Activated naive CD8-positive, alpha-beta T cell treated with anti-CD3 and anti-CD28 coated beads for 36 hours (primary cell): ENCODE measurements at regions not wholly inside any gene's neighbourhood (a gene's known extent, or its start where the extent isn't known, plus 50 kb on each side); places are given as distances from the start of the nearest gene placed in this dataset.

ENCODE experiments used
- DNase-seq: peaks from one replicate; pipeline ENCODE4 v3.0.0; 2021
- H3K27ac Mint-ChIP-seq: one replicate; pipeline ENCODE4 v1.8.0; 2022; ENCODE audit warnings: mild to moderate bottlenecking, moderate library complexity, mixed read lengths
- H3K27me3 Mint-ChIP-seq: one replicate; pipeline ENCODE4 v1.8.0; 2022; ENCODE audit warnings: mild to moderate bottlenecking, mixed read lengths
- H3K36me3 Mint-ChIP-seq: one replicate; pipeline ENCODE4 v1.8.0; 2021; ENCODE audit warnings: mild to moderate bottlenecking, mixed read lengths
- H3K4me1 Mint-ChIP-seq: one replicate; pipeline ENCODE4 v1.8.0; 2021; ENCODE audit warnings: mixed read lengths
- H3K4me3 Mint-ChIP-seq: one replicate; pipeline ENCODE4 v1.8.0; 2022; ENCODE audit warnings: mild to moderate bottlenecking, moderate library complexity, mixed read lengths
- H3K9me3 Mint-ChIP-seq: one replicate; pipeline ENCODE4 v1.8.0; 2022; ENCODE audit warnings: mixed read lengths

DNA sequence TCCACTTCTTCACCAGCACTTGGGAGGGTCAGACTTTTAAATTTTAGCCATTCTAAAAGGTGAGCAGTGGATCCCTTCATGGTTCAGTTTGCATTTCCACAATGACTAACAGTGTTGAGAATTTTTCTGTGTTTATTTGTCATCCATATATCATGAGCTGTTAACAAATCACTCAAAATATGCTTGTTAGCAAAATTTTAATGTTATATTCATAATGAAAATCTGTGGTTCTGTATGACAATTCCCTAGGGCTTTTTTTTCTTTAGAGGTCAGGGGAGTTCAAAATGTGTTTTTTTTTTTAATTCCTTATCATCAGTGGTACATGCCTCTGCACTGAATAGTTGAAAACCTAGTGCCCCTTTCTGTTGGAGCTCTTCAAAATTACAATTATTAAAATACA is 682.2 kb upstream of the ADGRL2 start:
- Mint-ChIP-seq H3K36me3 (no peaks in the 10 kb centered on the region), H3K27ac (no peak overlapping the region), H3K4me1 (no peaks in the 10 kb centered on the region), H3K27me3 (no peaks in the 10 kb centered on the region), H3K9me3 (no peaks in the 10 kb centered on the region), H3K4me3 (no peak overlapping the region)
- no peak for DNase-seq

DNA sequence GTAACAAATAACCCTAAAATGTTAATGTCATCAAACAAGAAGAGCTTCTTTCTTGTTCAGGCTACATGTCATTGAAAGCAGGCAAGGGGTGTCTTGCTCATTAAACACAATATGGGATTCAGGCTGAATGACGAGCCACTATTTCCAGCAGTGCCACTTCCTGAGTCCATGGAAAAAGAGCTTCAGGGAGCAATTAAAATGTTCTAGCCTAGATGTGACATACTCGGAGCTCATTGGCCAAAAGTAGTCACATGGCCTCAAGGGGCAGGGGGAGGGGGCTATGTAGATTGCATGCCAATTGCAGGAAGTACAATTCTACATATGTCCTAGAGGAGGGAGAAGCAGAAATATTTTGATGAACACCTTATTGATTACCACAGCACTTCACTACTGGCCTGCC is 685.3 kb upstream of the ADGRL2 start:
- Mint-ChIP-seq H3K9me3 (no peaks in the 10 kb centered on the region), H3K4me3 (no peak overlapping the region), H3K27ac (no peak overlapping the region), H3K27me3 (no peaks in the 10 kb centered on the region), H3K36me3 (no peaks in the 10 kb centered on the region), H3K4me1 (no peaks in the 10 kb centered on the region)
- no peak for DNase-seq

DNA sequence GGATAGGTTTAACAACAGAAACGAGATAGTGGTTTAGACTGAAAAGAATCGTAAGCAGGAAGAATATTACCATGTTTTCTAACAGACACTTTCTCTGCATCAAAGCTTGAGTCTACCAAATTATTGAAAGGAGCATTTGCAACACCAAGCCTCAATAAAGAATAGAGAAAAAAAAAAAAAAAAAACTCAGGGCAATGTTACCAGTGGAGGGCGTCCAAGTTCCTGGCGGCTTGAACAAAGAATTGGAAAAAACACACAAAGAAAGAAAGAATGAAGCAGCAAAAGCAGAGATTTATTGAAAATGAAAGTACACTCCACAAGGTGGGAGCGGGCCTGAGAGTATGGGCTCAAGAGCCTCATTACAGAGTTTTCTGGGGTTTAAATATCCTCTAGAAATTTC is 686.5 kb upstream of the ADGRL2 start:
- H3K9me3 Mint-ChIP-seq: no peaks in the 10 kb centered on the region
- DNase-seq: no peak
- no peaks in the 10 kb centered on the region for H3K36me3 Mint-ChIP-seq
- H3K4me1 Mint-ChIP-seq: no peaks in the 10 kb centered on the region
- H3K27me3 Mint-ChIP-seq: no peaks in the 10 kb centered on the region
- no peak overlapping the region for H3K27ac Mint-ChIP-seq
- no peak overlapping the region for H3K4me3 Mint-ChIP-seq

DNA sequence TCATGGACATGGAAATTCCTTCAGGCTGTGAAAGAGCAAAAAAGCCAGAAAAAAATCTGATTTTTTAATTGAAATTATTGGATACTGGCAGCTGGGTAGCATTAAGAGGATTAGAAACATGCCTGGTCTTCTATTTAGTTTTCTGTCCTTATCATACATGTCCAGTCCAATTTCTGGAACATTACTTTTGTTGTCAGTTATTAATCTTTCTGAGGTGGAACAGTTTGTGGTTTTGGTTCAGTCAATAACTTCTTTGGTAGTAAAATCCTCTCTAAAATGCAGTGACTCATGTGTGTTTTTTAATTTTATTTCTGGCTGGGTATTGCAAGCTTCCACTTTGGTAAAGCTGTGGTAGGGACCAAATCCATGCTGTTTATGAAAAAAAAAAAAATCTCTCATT is 687.0 kb upstream of the ADGRL2 start:
- H3K36me3 Mint-ChIP-seq: no peaks in the 10 kb centered on the region
- H3K9me3 Mint-ChIP-seq: no peaks in the 10 kb centered on the region
- no peaks in the 10 kb centered on the region for H3K27me3 Mint-ChIP-seq
- no peak overlapping the region for H3K27ac Mint-ChIP-seq
- DNase-seq: no peak
- no peaks in the 10 kb centered on the region for H3K4me1 Mint-ChIP-seq
- no peak overlapping the region for H3K4me3 Mint-ChIP-seq

DNA sequence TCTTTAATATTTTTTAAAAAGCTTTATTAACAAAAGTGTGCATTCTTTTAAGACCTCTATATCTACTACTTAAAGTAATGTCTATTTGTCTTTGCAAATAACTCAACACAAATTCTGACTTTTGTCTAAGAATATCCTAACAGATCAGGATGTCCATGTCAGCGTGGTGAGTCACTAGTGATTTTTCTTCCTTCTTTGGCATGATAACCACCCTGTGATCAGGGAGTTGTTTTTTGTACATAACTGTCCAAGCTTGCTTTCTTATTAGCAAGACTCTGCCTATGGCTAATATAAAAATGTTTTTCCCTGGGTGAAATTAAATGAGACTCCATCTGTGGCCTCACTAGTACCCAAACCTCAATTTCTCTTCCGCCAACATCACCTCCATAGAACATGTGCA is 688.9 kb upstream of the ADGRL2 start:
- H3K9me3 Mint-ChIP-seq: no peaks in the 10 kb centered on the region
- H3K27me3 Mint-ChIP-seq: no peaks in the 10 kb centered on the region
- DNase-seq: no peak
- no peaks in the 10 kb centered on the region for H3K36me3 Mint-ChIP-seq
- H3K4me3 Mint-ChIP-seq: no peak overlapping the region
- no peaks in the 10 kb centered on the region for H3K4me1 Mint-ChIP-seq
- H3K27ac Mint-ChIP-seq: no peak overlapping the region

DNA sequence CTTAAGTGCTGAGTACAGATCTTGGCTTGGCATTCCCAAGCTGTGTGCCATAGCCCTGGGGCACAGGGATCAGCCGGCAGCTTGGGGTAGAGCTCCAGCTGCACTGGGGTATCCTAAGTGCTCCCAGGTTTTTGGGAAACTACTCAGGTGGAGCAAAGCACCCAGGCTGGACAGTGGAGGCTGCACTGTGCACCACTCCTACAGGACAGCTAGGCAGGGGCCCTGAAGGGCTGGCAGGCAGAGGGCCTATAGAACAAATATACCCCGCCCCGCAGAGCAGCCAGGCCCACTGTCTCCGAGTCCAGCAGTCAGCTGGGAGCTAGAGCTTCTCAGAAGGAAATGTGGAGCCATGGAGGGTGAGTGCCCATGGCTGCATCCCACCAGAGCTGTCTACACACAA is 691.7 kb upstream of the ADGRL2 start:
- H3K27ac Mint-ChIP-seq: no peak overlapping the region
- H3K36me3 Mint-ChIP-seq: no peaks in the 10 kb centered on the region
- H3K4me1 Mint-ChIP-seq: no peaks in the 10 kb centered on the region
- H3K27me3 Mint-ChIP-seq: no peaks in the 10 kb centered on the region
- H3K4me3 Mint-ChIP-seq: no peak overlapping the region
- peaks cover 4% of the 10 kb centered on the region for H3K9me3 Mint-ChIP-seq
- DNase-seq: no peak

DNA sequence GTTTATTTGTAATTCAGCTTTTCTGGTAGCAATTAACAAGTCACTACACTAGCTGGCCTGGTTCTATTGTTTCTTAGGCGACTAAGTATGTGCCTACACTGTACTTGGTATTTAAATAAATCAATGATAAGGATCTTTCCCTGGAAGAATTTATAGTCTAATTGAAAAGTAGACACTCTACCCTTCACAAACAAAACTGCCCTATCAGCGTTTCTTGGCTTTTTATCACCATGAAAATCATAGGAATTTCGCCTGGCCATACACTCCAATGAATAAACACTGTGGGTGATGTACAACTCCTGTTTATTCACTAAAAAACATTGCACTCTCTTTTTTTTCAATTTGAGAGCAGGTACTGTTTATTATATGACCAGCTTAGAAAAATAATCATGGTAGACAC is 702.9 kb upstream of the ADGRL2 start:
- H3K27me3 Mint-ChIP-seq: no peaks in the 10 kb centered on the region
- H3K4me1 Mint-ChIP-seq: no peaks in the 10 kb centered on the region
- peaks cover 3% of the 10 kb centered on the region for H3K9me3 Mint-ChIP-seq
- no peak overlapping the region for H3K4me3 Mint-ChIP-seq
- no peak overlapping the region for H3K27ac Mint-ChIP-seq
- H3K36me3 Mint-ChIP-seq: no peaks in the 10 kb centered on the region
- no peak for DNase-seq

DNA sequence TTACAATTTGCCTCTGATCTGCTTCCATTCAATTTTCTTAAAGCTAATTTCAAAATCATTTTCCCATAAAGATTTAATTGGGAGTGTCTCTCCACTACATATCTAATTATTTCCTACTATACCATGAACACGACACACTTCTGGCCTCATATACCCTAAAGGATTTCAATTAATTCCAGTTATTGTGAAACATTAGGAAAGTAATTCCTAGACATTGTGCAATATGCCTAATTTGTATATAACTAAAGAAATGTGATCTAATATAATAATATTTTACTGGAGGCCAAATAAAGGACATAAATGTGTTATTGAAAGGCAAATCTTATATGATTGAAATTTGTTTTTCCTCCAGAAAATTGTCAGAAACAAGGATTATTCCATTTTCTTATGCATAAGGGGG is 727.2 kb upstream of the ADGRL2 start:
- DNase-seq: no peak
- Mint-ChIP-seq H3K4me1 (no peaks in the 10 kb centered on the region), H3K9me3 (no peaks in the 10 kb centered on the region), H3K27ac (no peak overlapping the region), H3K27me3 (no peaks in the 10 kb centered on the region), H3K4me3 (no peak overlapping the region), H3K36me3 (no peaks in the 10 kb centered on the region)

DNA sequence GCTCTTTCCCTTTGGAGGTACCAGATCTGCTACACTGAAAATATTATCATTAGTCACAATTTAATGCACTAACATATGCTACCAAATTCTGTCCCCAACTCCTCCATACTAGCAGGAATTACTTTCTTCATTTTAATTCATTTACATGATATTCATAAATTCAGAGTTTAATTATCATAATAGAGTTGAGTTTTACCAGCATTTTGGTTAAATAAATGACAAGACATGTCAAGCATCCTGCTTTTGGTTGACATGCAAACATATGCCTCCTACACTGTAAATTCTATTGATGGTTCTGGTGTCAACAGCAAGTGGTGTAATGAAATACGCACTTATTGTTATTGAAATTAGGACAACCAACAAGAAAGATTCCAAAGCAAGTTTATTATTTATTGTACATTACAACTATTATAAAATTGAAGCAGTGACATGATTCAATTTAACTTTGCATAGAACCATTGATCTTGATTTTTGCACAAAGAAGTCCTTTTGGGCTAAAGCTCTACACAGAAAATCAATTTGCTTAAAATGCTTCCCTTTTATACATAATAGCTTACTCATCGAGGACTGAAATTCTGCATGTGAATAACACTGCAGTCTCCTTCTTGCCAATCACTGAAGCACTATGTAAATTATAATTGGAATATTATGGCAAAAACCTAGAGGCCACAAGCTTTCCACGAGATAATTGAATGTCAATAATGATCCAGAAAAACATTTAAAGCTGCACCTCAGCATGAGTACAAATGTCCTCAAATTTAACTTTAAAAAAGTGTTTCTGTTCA is 728.6 kb upstream of the ADGRL2 start:
- H3K36me3 Mint-ChIP-seq: no peaks in the 10 kb centered on the region
- H3K4me3 Mint-ChIP-seq: no peak overlapping the region
- no peaks in the 10 kb centered on the region for H3K27me3 Mint-ChIP-seq
- DNase-seq: no peak
- H3K27ac Mint-ChIP-seq: no peak overlapping the region
- no peaks in the 10 kb centered on the region for H3K4me1 Mint-ChIP-seq
- H3K9me3 Mint-ChIP-seq: no peaks in the 10 kb centered on the region

DNA sequence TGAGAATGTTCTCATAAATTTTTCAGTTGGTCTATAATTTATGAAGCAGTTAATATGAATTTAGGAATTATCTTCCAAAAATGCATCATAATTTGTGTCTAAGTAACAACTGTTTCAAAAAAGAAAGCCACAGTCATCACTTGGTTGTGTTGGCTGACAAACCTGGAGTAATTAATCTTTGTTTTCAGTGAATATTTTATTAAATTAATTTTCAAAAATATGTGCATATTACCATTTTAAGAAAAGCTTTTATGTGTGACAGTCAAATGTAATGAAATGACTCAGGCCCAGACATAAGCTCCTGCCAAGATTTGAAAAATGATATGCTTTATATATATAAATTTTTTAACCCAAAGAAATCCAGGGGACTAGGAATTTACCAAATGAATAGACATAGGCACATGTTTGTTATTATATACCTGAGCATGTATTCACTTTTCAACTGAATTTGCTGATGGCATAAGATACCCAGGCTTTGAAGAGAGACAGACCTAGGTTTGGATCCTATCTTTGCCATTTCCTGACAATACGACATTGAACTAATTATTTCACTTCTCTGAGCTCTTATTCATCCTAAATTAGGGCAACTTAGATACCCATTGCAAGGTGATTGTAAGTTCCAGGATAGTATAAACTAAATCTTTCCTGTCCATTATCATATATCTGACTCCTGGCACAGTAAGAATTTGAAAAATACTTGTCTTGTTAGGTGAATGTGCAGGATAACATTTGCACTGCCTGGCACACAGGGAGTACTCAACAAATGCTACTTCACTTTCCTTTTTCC is 729.5 kb upstream of the ADGRL2 start:
- no peaks in the 10 kb centered on the region for H3K4me1 Mint-ChIP-seq
- H3K27ac Mint-ChIP-seq: no peak overlapping the region
- DNase-seq: no peak
- no peaks in the 10 kb centered on the region for H3K36me3 Mint-ChIP-seq
- no peaks in the 10 kb centered on the region for H3K9me3 Mint-ChIP-seq
- H3K4me3 Mint-ChIP-seq: no peak overlapping the region
- no peaks in the 10 kb centered on the region for H3K27me3 Mint-ChIP-seq

DNA sequence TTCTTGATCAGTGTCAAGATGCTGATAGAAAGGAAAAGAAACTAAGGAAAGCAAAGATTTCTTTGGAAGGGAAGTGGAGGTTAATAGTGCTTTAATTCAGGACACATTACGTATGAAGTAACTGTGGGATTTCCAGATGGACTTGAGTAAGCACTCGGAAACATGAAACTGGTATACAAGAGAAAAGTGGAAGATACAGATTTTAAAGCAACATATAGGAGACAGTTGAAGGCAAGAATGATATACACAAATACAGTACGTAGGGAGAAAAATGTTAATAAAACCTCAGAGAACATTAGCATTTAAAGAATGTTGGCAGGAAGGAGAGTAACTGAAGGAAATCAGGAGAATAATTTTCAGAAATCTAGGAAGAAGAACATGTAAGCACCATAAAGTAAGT is 730.9 kb upstream of the ADGRL2 start:
- no peaks in the 10 kb centered on the region for H3K27me3 Mint-ChIP-seq
- no peaks in the 10 kb centered on the region for H3K4me1 Mint-ChIP-seq
- H3K36me3 Mint-ChIP-seq: no peaks in the 10 kb centered on the region
- H3K27ac Mint-ChIP-seq: no peak overlapping the region
- no peaks in the 10 kb centered on the region for H3K9me3 Mint-ChIP-seq
- no peak for DNase-seq
- H3K4me3 Mint-ChIP-seq: no peak overlapping the region

DNA sequence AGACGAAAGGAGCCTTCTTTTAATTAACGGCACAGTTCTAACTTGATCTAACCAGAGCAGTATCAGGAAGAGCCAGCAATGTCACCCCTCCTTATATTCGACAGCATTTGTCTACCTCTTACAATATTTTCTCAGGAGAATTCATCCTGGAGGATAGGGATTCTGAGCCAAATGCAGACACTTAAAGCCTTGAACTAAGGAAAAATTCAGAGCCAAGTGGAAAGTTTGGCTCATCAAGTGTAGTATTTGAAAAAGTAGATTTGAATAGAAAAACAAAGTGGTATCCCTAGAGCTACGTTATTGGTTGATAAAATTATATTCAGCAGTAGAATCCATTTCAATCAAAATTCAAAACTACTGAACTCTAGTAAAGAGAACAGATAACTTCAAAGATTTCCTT is 732.0 kb upstream of the ADGRL2 start:
- Mint-ChIP-seq H3K27ac (no peak overlapping the region), H3K4me1 (no peaks in the 10 kb centered on the region)
- no peak for DNase-seq

DNA sequence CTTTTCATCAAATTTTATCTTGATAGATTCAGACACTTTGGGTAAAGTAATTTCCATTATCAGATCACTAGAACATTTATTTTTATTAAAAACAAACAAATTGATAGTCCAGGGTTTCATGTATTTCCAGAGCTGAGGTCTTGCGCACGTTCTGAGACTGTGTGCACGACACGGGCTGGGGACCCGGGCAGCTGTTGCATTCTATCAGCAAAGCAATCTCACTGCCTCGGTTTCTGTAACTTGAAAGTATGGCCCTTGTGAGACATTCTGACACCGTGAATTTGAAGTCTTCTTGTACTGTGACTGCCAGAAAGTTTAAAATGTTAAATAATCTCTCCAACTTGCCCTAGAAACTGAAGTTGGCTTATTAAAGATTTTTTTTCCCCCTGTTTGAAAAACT is 746.9 kb upstream of the ADGRL2 start:
- Mint-ChIP-seq H3K4me1 (no peaks in the 10 kb centered on the region), H3K9me3 (no peaks in the 10 kb centered on the region), H3K4me3 (no peak overlapping the region), H3K27me3 (no peaks in the 10 kb centered on the region), H3K27ac (no peak overlapping the region), H3K36me3 (no peaks in the 10 kb centered on the region)
- no peak for DNase-seq

More for the DNA sequence above, 732.0 kb upstream of the ADGRL2 start:
- Mint-ChIP-seq H3K27me3 (no peaks in the 10 kb centered on the region), H3K9me3 (no peaks in the 10 kb centered on the region), H3K36me3 (no peaks in the 10 kb centered on the region), H3K4me3 (no peak overlapping the region)

DNA sequence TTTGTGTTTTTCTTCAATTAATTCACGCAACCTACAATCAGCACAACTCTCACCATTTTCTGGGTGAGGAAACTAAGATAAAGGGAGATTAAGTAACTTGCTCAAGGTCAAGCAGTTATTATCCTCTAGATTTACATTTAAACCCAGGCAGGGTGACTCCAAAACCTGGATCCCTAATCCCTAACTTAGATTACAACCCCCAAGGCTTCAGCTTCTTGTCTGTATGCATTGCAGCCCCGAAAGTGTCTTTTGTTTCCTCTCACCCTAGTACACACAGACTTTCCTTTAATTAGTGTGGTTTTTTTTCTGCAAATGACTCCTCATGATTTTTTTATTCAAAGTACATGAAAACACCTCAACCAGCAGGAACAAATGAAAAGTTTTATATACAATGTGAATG is 748.6 kb upstream of the ADGRL2 start:
- H3K27ac Mint-ChIP-seq: no peak overlapping the region
- DNase-seq: no peak
- no peak overlapping the region for H3K4me3 Mint-ChIP-seq
- no peaks in the 10 kb centered on the region for H3K9me3 Mint-ChIP-seq
- H3K4me1 Mint-ChIP-seq: no peaks in the 10 kb centered on the region
- H3K27me3 Mint-ChIP-seq: no peaks in the 10 kb centered on the region
- no peaks in the 10 kb centered on the region for H3K36me3 Mint-ChIP-seq

DNA sequence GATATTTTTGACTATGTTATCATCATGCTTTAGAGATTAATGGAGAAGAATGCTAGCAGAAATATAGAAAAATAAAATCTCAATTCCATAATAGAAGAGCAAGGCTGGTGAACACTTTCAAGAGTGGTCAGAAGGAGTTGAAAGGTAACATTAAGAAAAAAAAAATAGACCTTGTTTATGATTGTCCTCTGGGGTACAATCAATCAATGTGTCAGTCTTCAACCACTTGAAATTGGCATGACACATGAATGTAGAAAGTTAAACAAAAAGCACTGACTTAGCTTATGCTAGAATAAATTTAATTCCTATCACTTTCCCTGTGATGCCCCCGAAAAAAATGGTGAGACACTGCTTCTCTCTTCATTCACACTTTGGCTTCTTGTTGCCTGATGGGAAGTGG is 750.3 kb upstream of the ADGRL2 start:
- no peaks in the 10 kb centered on the region for H3K27me3 Mint-ChIP-seq
- DNase-seq: no peak
- H3K4me1 Mint-ChIP-seq: no peaks in the 10 kb centered on the region
- H3K36me3 Mint-ChIP-seq: no peaks in the 10 kb centered on the region
- H3K27ac Mint-ChIP-seq: no peak overlapping the region
- no peaks in the 10 kb centered on the region for H3K9me3 Mint-ChIP-seq
- H3K4me3 Mint-ChIP-seq: no peak overlapping the region

DNA sequence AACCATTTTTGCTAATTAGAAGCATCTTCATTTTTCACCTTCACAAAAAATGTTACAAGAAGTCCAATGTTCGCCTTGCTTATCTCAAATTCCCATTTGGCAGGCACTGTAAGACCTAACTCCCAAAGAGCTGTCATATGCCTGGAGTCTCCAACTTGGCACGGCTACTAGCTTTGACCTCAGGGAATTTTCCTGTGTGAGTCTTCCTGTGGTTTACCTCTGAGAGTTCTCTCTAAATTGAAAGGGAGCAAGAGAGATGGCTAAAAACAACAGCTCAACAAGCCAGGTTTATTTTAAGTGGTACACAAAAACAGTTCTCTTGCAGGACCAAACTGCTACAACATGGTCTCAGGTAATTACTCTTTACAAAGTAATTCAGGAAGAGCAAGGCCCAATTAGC is 756.0 kb upstream of the ADGRL2 start:
- H3K4me3 Mint-ChIP-seq: no peak overlapping the region
- H3K4me1 Mint-ChIP-seq: no peaks in the 10 kb centered on the region
- no peaks in the 10 kb centered on the region for H3K36me3 Mint-ChIP-seq
- H3K9me3 Mint-ChIP-seq: peaks cover 2% of the 10 kb centered on the region
- no peak overlapping the region for H3K27ac Mint-ChIP-seq
- H3K27me3 Mint-ChIP-seq: no peaks in the 10 kb centered on the region
- no peak for DNase-seq
